Vagina (tissue), 2 donors: ENCODE measurements at regions not wholly inside any gene's neighbourhood (a gene's known extent, or its start where the extent isn't known, plus 50 kb on each side); places are given as distances from the start of the nearest gene placed in this dataset.

ENCODE experiments used
- DNase-seq, 2 donors: peaks; one replicate each; pipeline ENCODE4 v3.0.0-alpha.2; 2017; ENCODE audit errors: extremely low spot score in 2 of 2
- H3K27ac ChIP-seq: fragments of 200-600 bp; sonication (generic); one replicate; pipeline ENCODE4 v1.5.1; 2019
- H3K27me3 ChIP-seq: fragments of 200-600 bp; sonication (generic); one replicate; pipeline ENCODE4 v1.5.1; 2019
- H3K36me3 ChIP-seq, 2 donors: fragments of 200-600 bp; sonication (generic); one replicate each; pipeline ENCODE4 v1.5.1; 2017 to 2019
- H3K4me1 ChIP-seq: fragments of 200-600 bp; sonication (generic); one replicate; pipeline ENCODE4 v1.5.1; 2019
- H3K4me3 ChIP-seq, 2 donors: fragments of 200-600 bp; sonication (generic); 1 replicate in 1 of 2; 2 replicates in 1 of 2; pipeline ENCODE4 v1.5.1; 2016 to 2019
- H3K9me3 ChIP-seq: fragments of 200-600 bp; sonication (generic); one replicate; pipeline ENCODE4 v1.5.1; 2019
- POLR2A ChIP-seq, 2 donors: fragments of 450-650 bp; IDR thresholded peaks; one replicate each; pipeline ENCODE4 v1.6.1; 2017; ENCODE audit warnings: antibody characterized with exemption in 2 of 2, mild to moderate bottlenecking in 2 of 2, moderate library complexity in 2 of 2
- POLR2AphosphoS5 ChIP-seq, 2 donors: sonication (generic); formaldehyde crosslinking; IDR thresholded peaks; one replicate each; pipeline ENCODE4 v1.9.0; 2017; ENCODE audit warnings: antibody characterized with exemption in 2 of 2, mild to moderate bottlenecking in 2 of 2, low read depth in 1 of 2; ENCODE audit not compliant: insufficient read depth in 1 of 2
- intact Hi-C: fragments of 100-400 bp; cut with DNase I; formaldehyde crosslinking; loops from one replicate; pipeline ENCODE4 v1.15.1; 2023
- TF ChIP-seq, protein P1 (sequence below), 3 experiments: fragments of 450-650 bp in 2 of 3; fragments of 200-600 bp in 1 of 3; sonication (generic) in 1 of 3; IDR thresholded peaks; one replicate each; pipeline ENCODE4 v1.5.1; 2017 to 2019; ENCODE audit warnings: antibody characterized with exemption in 3 of 3, mild to moderate bottlenecking in 2 of 3, moderate library complexity in 2 of 3

DNA sequence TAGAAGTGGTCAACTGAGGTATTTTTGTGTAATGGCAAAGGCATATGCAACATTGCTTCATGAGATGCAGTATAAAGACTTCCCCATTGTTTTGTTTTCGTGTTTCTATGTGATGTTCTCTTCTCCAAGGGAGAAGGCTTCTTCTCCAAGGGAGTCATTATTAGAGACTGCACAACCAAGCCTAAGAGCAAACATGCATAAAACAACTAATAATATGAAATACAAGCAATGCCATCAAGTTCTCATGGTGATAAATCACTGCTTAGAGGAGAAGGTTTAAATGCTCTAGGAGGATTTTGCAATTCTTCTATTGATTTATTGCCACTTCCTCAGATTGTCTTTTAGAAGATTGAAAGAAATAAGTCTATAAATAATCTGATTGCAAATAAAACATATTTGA, 524.4 kb downstream of the IRS1 start:
- H3K9me3 ChIP-seq: no peaks in the 10 kb centered on the region
- no peaks in the 10 kb centered on the region for H3K4me1 ChIP-seq
- intact Hi-C loops: no loop called here
- no peak overlapping the region for H3K4me3 ChIP-seq
- no peak for DNase-seq
- TF ChIP-seq POLR2A (IDR thresholded peaks at IDR 0.05) (no peak), POLR2AphosphoS5 (IDR thresholded peaks at IDR 0.05; ENCODE audit: insufficient read depth in 1 of 2, low read depth in 1 of 2) (no peak)
- TF ChIP-seq, protein P1, sequence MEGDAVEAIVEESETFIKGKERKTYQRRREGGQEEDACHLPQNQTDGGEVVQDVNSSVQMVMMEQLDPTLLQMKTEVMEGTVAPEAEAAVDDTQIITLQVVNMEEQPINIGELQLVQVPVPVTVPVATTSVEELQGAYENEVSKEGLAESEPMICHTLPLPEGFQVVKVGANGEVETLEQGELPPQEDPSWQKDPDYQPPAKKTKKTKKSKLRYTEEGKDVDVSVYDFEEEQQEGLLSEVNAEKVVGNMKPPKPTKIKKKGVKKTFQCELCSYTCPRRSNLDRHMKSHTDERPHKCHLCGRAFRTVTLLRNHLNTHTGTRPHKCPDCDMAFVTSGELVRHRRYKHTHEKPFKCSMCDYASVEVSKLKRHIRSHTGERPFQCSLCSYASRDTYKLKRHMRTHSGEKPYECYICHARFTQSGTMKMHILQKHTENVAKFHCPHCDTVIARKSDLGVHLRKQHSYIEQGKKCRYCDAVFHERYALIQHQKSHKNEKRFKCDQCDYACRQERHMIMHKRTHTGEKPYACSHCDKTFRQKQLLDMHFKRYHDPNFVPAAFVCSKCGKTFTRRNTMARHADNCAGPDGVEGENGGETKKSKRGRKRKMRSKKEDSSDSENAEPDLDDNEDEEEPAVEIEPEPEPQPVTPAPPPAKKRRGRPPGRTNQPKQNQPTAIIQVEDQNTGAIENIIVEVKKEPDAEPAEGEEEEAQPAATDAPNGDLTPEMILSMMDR (IDR thresholded peaks at IDR 0.05): no peak
- H3K36me3 ChIP-seq: no peaks in the 10 kb centered on the region
- H3K27ac ChIP-seq: no peak overlapping the region
- no peaks in the 10 kb centered on the region for H3K27me3 ChIP-seq

GRCh38 chr2:226274143-226274542, 525.5 kb downstream of the IRS1 start:
- Histone ChIP-seq H3K27ac (no peak overlapping the region), H3K4me1 (no peaks in the 10 kb centered on the region), H3K27me3 (no peaks in the 10 kb centered on the region), H3K4me3 (no peak overlapping the region), H3K9me3 (no peaks in the 10 kb centered on the region), H3K36me3 (no peaks in the 10 kb centered on the region)
- intact Hi-C loops: no loop called here
- TF ChIP-seq POLR2A (IDR thresholded peaks at IDR 0.05) (no peak), POLR2AphosphoS5 (IDR thresholded peaks at IDR 0.05; ENCODE audit: insufficient read depth in 1 of 2, low read depth in 1 of 2) (no peak)
- TF ChIP-seq, protein P1 (IDR thresholded peaks at IDR 0.05): no peak
- DNase-seq: no peak

DNA sequence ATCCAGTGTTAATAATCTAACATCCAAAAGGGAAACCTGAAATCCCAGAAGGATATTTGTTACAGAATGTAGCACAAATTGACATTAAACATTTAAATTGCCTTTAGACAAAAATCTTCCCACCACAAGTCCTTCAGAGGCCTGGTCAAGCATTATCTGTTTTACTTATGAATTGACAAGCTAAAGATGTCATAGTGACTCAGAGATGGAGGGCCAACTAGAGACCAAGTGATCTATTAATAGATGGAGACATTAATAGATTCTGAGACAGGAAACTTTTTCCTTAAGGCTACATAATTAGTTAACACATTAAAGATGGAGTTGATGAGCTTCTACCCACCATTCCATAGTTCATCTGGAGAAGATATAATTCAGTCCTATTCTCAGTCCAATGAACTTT, 526.2 kb downstream of the IRS1 start:
- Histone ChIP-seq H3K36me3 (no peaks in the 10 kb centered on the region), H3K4me1 (no peaks in the 10 kb centered on the region), H3K27ac (no peak overlapping the region), H3K27me3 (no peaks in the 10 kb centered on the region), H3K4me3 (no peak overlapping the region), H3K9me3 (no peaks in the 10 kb centered on the region)
- DNase-seq: no peak
- intact Hi-C loops: no loop called here
- no peak for TF ChIP-seq POLR2A (IDR thresholded peaks at IDR 0.05)
- TF ChIP-seq, protein P1 (IDR thresholded peaks at IDR 0.05): no peak
- no peak for TF ChIP-seq POLR2AphosphoS5 (IDR thresholded peaks at IDR 0.05; ENCODE audit: insufficient read depth in 1 of 2, low read depth in 1 of 2)

GRCh38 chr2:226272435-226272834, 527.2 kb downstream of the IRS1 start:
- DNase-seq: no peak
- no peaks in the 10 kb centered on the region for H3K9me3 ChIP-seq
- H3K27ac ChIP-seq: no peak overlapping the region
- H3K4me3 ChIP-seq: no peak overlapping the region
- no peaks in the 10 kb centered on the region for H3K27me3 ChIP-seq
- H3K4me1 ChIP-seq: no peaks in the 10 kb centered on the region
- TF ChIP-seq, protein P1 (IDR thresholded peaks at IDR 0.05): no peak
- TF ChIP-seq POLR2A (IDR thresholded peaks at IDR 0.05) (no peak), POLR2AphosphoS5 (IDR thresholded peaks at IDR 0.05; ENCODE audit: insufficient read depth in 1 of 2, low read depth in 1 of 2) (no peak)
- H3K36me3 ChIP-seq: no peaks in the 10 kb centered on the region
- intact Hi-C loops: no loop called here

DNA sequence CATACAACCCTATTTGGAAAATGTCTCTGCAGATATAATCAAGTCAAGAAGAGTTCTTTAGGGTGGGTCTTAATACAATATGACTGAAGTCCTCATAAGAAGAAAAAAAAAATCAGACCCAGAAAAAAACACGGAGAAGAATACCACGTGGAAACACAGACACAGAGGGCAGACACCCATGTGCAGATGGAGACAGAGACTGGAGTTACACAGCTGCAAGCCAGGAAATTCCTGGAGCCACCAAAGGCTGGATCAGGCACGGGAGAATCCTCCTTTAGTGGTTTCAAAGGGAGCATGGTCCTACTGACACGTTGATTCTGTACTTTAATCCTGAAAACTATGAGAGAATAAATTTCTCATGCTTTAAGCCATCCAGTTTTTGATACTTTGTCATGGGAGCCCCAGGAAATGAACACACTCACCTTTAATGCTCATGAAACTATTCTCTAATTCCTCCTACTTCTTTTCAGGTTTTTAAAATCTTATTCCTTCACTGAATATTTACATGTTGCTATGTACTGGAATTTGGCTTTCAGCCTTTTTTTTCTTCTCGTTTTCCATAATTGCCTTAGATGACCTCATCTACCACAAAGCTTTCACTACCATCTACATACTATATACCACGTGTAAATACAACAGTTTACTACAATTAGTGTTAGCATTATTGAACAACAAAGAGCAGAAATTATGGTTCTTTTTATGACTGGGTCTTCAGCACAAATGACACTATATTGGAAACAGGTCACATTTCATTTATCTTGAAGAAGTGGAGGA, 529.1 kb downstream of the IRS1 start:
- Histone ChIP-seq H3K4me3 (no peak overlapping the region), H3K27me3 (no peaks in the 10 kb centered on the region), H3K9me3 (no peaks in the 10 kb centered on the region), H3K4me1 (no peaks in the 10 kb centered on the region), H3K27ac (no peak overlapping the region), H3K36me3 (no peaks in the 10 kb centered on the region)
- TF ChIP-seq POLR2A (IDR thresholded peaks at IDR 0.05) (no peak), POLR2AphosphoS5 (IDR thresholded peaks at IDR 0.05; ENCODE audit: insufficient read depth in 1 of 2, low read depth in 1 of 2) (no peak)
- TF ChIP-seq, protein P1 (IDR thresholded peaks at IDR 0.05): no peak
- DNase-seq: no peak
- intact Hi-C loops: no loop called here
